IMR-90 (cell line): ENCODE measurements at regions not wholly inside any gene's neighbourhood (a gene's known extent, or its start where the extent isn't known, plus 50 kb on each side); places are given as distances from the start of the nearest gene placed in this dataset.

ENCODE experiments used
- ATAC-seq: fragments of 200-7000 bp; cut with Tn5 transposase; 2 replicates; pipeline ENCODE4 v1.9.1; 2020; ENCODE audit warnings: low read depth, mild to moderate bottlenecking, moderate library complexity
- BruUV-seq: library from RNA; stranded (reverse); fragments of 400-500 nt; replicated peaks from 2 replicates; lab custom pipeline; 2021; lab: Mats Ljungman, UMichigan
- CTCF ChIA-PET: fragments of 300-600 bp; formaldehyde crosslinking; extraction: SDS; loops from one replicate; lab custom pipeline; 2021; ENCODE audit warnings: antibody characterized with exemption; lab: Yijun Ruan, JAX
- POLR2A ChIA-PET: fragments of 300-600 bp; sonication (Branson Sonifier 250); formaldehyde crosslinking; loops from one replicate; lab custom pipeline; 2022; ENCODE audit warnings: antibody characterized with exemption; ENCODE audit not compliant: unreplicated experiment; lab: Charles Lee
- DNase-seq: peaks from one replicate; pipeline ENCODE4 v3.0.0; 2013
- H2AFZ ChIP-seq: replicated peaks from 2 replicates; pipeline ENCODE3; 2013; ENCODE audit warnings: low read length, mild to moderate bottlenecking; ENCODE audit not compliant: poor library complexity
- H2AK5ac ChIP-seq: 2 replicates; pipeline ENCODE4 v1.6.1; 2013; ENCODE audit warnings: low read depth, low read length, inconsistent platforms
- H2AK9ac ChIP-seq: replicated peaks from 2 replicates; pipeline ENCODE3; 2013; ENCODE audit warnings: mild to moderate bottlenecking, low read depth, low read length, moderate library complexity; ENCODE audit not compliant: poor library complexity
- H2BK120ac ChIP-seq: 2 replicates; pipeline ENCODE4 v1.6.1; 2013; ENCODE audit warnings: low read depth, low read length, inconsistent platforms
- H2BK15ac ChIP-seq: 3 replicates; pipeline ENCODE4 v1.6.1; 2013; ENCODE audit warnings: low read depth, low read length, inconsistent platforms
- H2BK20ac ChIP-seq: 2 replicates; pipeline ENCODE4 v1.6.1; 2013; ENCODE audit warnings: low read depth, mild to moderate bottlenecking, inconsistent platforms, low read length, moderate library complexity
- H2BK5ac ChIP-seq: 2 replicates; pipeline ENCODE4 v1.6.1; 2013; ENCODE audit warnings: mild to moderate bottlenecking, low read depth, low read length, inconsistent platforms; ENCODE audit not compliant: poor library complexity, severe bottlenecking
- H3K14ac ChIP-seq: replicated peaks from 2 replicates; pipeline ENCODE4 v1.6.1; 2013; ENCODE audit warnings: low read depth, low read length, inconsistent platforms
- H3K18ac ChIP-seq: 2 replicates; pipeline ENCODE4 v1.6.1; 2013; ENCODE audit warnings: low read depth, low read length, control low read depth
- H3K23ac ChIP-seq: 2 replicates; pipeline ENCODE4 v1.6.1; 2013; ENCODE audit warnings: low read depth, low read length, inconsistent platforms
- H3K27ac ChIP-seq: 2 replicates; pipeline ENCODE4 v1.5.1; 2013; ENCODE audit warnings: mild to moderate bottlenecking, control low read depth, low read length; ENCODE audit not compliant: insufficient read depth
- H3K27me3 ChIP-seq: 2 replicates; pipeline ENCODE4 v1.6.1; 2013; ENCODE audit warnings: low read length; ENCODE audit not compliant: control insufficient read depth, insufficient read depth
- H3K36me3 ChIP-seq: 2 replicates; pipeline ENCODE4 v1.6.1; 2013; ENCODE audit warnings: low read length, mixed read lengths; ENCODE audit not compliant: control insufficient read depth, insufficient read depth
- H3K4ac ChIP-seq: 2 replicates; pipeline ENCODE4 v1.6.1; 2013; ENCODE audit warnings: low read depth, low read length, inconsistent platforms
- H3K4me1 ChIP-seq: 2 replicates; pipeline ENCODE4 v1.6.1; 2013; ENCODE audit warnings: low read length, mixed read lengths; ENCODE audit not compliant: control insufficient read depth, insufficient read depth
- H3K4me2 ChIP-seq: 2 replicates; pipeline ENCODE4 v1.6.1; 2013; ENCODE audit warnings: low read depth, mild to moderate bottlenecking, control low read depth, low read length, moderate library complexity
- H3K4me3 ChIP-seq: 2 replicates; pipeline ENCODE4 v1.5.1; 2013; ENCODE audit warnings: low read depth, mild to moderate bottlenecking, control low read depth, low read length, moderate library complexity; ENCODE audit not compliant: insufficient read depth
- H3K56ac ChIP-seq: 2 replicates; pipeline ENCODE4 v1.6.1; 2013; ENCODE audit warnings: low read length, inconsistent platforms; ENCODE audit not compliant: insufficient read depth; ENCODE audit errors: extremely low read depth
- H3K79me1 ChIP-seq, 2 experiments: 2 replicates each; pipeline ENCODE4 v1.6.1; 2013; ENCODE audit warnings: low read length in 2 of 2, inconsistent platforms in 1 of 2, low read depth in 1 of 2
- H3K9ac ChIP-seq: 2 replicates; pipeline ENCODE4 v1.6.1; 2013; ENCODE audit warnings: low read depth, low read length, control low read depth
- H3K9me1 ChIP-seq: 2 replicates; pipeline ENCODE4 v1.6.1; 2013; ENCODE audit warnings: low read length, inconsistent platforms; ENCODE audit not compliant: insufficient read depth
- H3K9me3 ChIP-seq: 2 replicates; pipeline ENCODE4 v1.6.1; 2013; ENCODE audit warnings: low read length; ENCODE audit not compliant: control insufficient read depth, insufficient read depth
- H4K20me1 ChIP-seq: 2 replicates; pipeline ENCODE4 v1.6.1; 2013; ENCODE audit warnings: low read length, inconsistent platforms; ENCODE audit not compliant: insufficient read depth
- H4K5ac ChIP-seq: 2 replicates; pipeline ENCODE4 v1.6.1; 2013; ENCODE audit warnings: mild to moderate bottlenecking, low read depth, low read length, control low read depth
- H4K8ac ChIP-seq, 2 experiments: 2 replicates each; pipeline ENCODE4 v1.6.1; 2013; ENCODE audit warnings: low read depth in 2 of 2, low read length in 2 of 2, control low read depth in 1 of 2, inconsistent platforms in 1 of 2
- H4K91ac ChIP-seq: 2 replicates; pipeline ENCODE4 v1.6.1; 2013; ENCODE audit warnings: low read depth, low read length, inconsistent platforms; ENCODE audit not compliant: insufficient read depth
- BHLHE40 ChIP-seq: fragments of 150-350 bp; IDR thresholded peaks from 2 replicates; pipeline ENCODE4 v1.6.1; 2016; ENCODE audit warnings: mild to moderate bottlenecking, low read depth, low read length
- CEBPB ChIP-seq: IDR thresholded peaks from 2 replicates; pipeline ENCODE4 v1.6.1; 2012; ENCODE audit warnings: low read depth, low read length, improper control_type of control experiment
- CHD1 ChIP-seq: IDR thresholded peaks from 2 replicates; pipeline ENCODE4 v1.6.1; 2012; ENCODE audit warnings: low read depth, low read length, improper control_type of control experiment
- FOS ChIP-seq: fragments of 150-350 bp; IDR thresholded peaks from 2 replicates; pipeline ENCODE4 v1.6.1; 2016; ENCODE audit warnings: low read depth, low read length
- MAZ ChIP-seq: IDR thresholded peaks from 2 replicates; pipeline ENCODE4 v1.6.1; 2012; ENCODE audit warnings: low read depth, mild to moderate bottlenecking, low read length, improper control_type of control experiment, moderate library complexity, borderline replicate concordance
- NFE2L2 ChIP-seq: fragments of 150-350 bp; IDR thresholded peaks from 2 replicates; pipeline ENCODE4 v1.6.1; 2016; ENCODE audit warnings: low read depth, mild to moderate bottlenecking, low read length
- POLR2A ChIP-seq: IDR thresholded peaks from 2 replicates; pipeline ENCODE4 v1.6.1; 2012; ENCODE audit warnings: mild to moderate bottlenecking, low read depth, low read length
- RAD21 ChIP-seq: IDR thresholded peaks from 2 replicates; pipeline ENCODE4 v1.6.1; 2012; ENCODE audit warnings: low read length, improper control_type of control experiment
- RCOR1 ChIP-seq: IDR thresholded peaks from 2 replicates; pipeline ENCODE4 v1.6.1; 2012; ENCODE audit warnings: mild to moderate bottlenecking, low read length, improper control_type of control experiment; ENCODE audit not compliant: insufficient replicate concordance
- WGBS, 2 experiments: methylation state at CpG; one replicate each; pipeline versions ENCODE4 v1.1.5 to v1.1.7; 2013; ENCODE audit warnings: missing lambda C conversion rate in 2 of 2; ENCODE audit not compliant: insufficient read length in 1 of 2; ENCODE audit errors: extremely low coverage in 2 of 2; 5-methylcytosine and 5-hydroxymethylcytosine counted together
- dilution Hi-C: fragments of 300-500 bp; cut with HindIII; formaldehyde crosslinking; loops from one replicate; pipeline ENCODE4 v1.14.3; 2018; ENCODE audit warnings: low sequenced_read_pairs; ENCODE audit not compliant: unreplicated experiment
- in situ Hi-C: fragments of 300-500 bp; cut with MboI; formaldehyde crosslinking; loops from 3 replicates; pipeline ENCODE4 v1.14.3; 2019; ENCODE audit warnings: low sequenced_read_pairs, inconsistent platforms, mixed read lengths
- intact Hi-C: fragments of 100-400 bp; cut with micrococcal nuclease; formaldehyde crosslinking; loops from 2 replicates; pipeline ENCODE4 v1.10.0; 2022
- TF ChIP-seq, protein P1 (sequence below): fragments of 150-350 bp; IDR thresholded peaks from 2 replicates; pipeline ENCODE4 v1.6.1; 2016; ENCODE audit warnings: low read depth, mild to moderate bottlenecking, low read length, moderate library complexity, borderline replicate concordance
- TF ChIP-seq, protein P2 (sequence below): conservative IDR thresholded peaks from 2 replicates; pipeline ENCODE4 v1.5.1; 2012; ENCODE audit warnings: mild to moderate bottlenecking, low read depth, low read length, improper control_type of control experiment

DNA sequence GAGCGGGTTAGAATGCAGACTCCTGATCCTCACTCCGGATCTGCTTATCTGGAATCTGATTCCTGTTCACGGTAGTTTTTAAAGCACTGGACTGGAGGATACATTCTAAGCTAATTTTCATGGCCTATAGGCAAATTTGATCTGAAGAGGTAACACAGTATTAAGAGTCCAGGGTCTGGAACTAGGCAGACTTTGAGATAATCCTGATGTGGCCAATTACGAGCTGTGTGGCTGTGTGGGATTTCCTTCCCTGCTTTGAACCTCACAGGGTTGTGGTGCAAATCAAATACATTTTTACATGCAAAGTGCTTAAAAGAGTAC lies 285.2 kb downstream of the MIAT start:
- WGBS, 2 experiments, result 67% methylated on average over 3 of the region's 4 CpGs; no CpG with 5 or more reads in 1 of the 2 experiments
- Histone ChIP-seq H2AFZ (no peak overlapping the region), H3K9me3 (no peaks in the 10 kb centered on the region), H3K27ac (no peak overlapping the region), H2AK9ac (no peak overlapping the region), H3K27me3 (peaks cover 16% of the 10 kb centered on the region; the same call in 1 of the 2 replicates), H3K79me1 (no peaks in the 10 kb centered on the region), H3K9me1 (no peaks in the 10 kb centered on the region), H2BK5ac (no peak overlapping the region), H3K23ac (no peak overlapping the region), H2BK20ac (no peak overlapping the region), H3K4ac (no peak overlapping the region), H3K36me3 (no peaks in the 10 kb centered on the region), H4K20me1 (no peaks in the 10 kb centered on the region), H3K4me3 (no peak overlapping the region), H4K8ac (no peak overlapping the region), H2AK5ac (no peak overlapping the region), H2BK15ac (no peak overlapping the region), H4K5ac (no peak overlapping the region), H3K4me1 (no peaks in the 10 kb centered on the region), H3K14ac (no peak overlapping the region), H3K18ac (no peak overlapping the region), H3K9ac (no peak overlapping the region), H3K56ac (no peak overlapping the region), H4K91ac (no peak overlapping the region), H2BK120ac (no peak overlapping the region), H3K4me2 (no peak overlapping the region)
- POLR2A ChIA-PET, result no interaction called here
- in situ Hi-C loops, result no loop called here
- BruUV-seq, result no TSS peak
- intact Hi-C loops, result no loop called here
- no peak for TF ChIP-seq MAZ
- no peak for TF ChIP-seq RAD21
- TF ChIP-seq CEBPB, result no peak
- TF ChIP-seq FOS, result no peak
- TF ChIP-seq, protein P1, sequence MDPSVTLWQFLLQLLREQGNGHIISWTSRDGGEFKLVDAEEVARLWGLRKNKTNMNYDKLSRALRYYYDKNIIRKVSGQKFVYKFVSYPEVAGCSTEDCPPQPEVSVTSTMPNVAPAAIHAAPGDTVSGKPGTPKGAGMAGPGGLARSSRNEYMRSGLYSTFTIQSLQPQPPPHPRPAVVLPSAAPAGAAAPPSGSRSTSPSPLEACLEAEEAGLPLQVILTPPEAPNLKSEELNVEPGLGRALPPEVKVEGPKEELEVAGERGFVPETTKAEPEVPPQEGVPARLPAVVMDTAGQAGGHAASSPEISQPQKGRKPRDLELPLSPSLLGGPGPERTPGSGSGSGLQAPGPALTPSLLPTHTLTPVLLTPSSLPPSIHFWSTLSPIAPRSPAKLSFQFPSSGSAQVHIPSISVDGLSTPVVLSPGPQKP, result no peak
- TF ChIP-seq, protein P2, sequence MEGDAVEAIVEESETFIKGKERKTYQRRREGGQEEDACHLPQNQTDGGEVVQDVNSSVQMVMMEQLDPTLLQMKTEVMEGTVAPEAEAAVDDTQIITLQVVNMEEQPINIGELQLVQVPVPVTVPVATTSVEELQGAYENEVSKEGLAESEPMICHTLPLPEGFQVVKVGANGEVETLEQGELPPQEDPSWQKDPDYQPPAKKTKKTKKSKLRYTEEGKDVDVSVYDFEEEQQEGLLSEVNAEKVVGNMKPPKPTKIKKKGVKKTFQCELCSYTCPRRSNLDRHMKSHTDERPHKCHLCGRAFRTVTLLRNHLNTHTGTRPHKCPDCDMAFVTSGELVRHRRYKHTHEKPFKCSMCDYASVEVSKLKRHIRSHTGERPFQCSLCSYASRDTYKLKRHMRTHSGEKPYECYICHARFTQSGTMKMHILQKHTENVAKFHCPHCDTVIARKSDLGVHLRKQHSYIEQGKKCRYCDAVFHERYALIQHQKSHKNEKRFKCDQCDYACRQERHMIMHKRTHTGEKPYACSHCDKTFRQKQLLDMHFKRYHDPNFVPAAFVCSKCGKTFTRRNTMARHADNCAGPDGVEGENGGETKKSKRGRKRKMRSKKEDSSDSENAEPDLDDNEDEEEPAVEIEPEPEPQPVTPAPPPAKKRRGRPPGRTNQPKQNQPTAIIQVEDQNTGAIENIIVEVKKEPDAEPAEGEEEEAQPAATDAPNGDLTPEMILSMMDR, result no peak
- no peak for TF ChIP-seq POLR2A
- no peak for TF ChIP-seq RCOR1
- no peak for TF ChIP-seq CHD1
- no peak for TF ChIP-seq BHLHE40
- TF ChIP-seq NFE2L2, result no peak
- CTCF ChIA-PET, result interaction anchor here (0.7 to 1.1 kb wide), 2 partner anchors 11 to 137 kb away, joined by 3 read pairs; no protein-coding TSS in a partner anchor
- dilution Hi-C loops, result no loop called here
- ATAC-seq, result no peak
- no peak for DNase-seq
